Tibial artery (tissue), 4 donors: ENCODE measurements at regions not wholly inside any gene's neighbourhood (a gene's known extent, or its start where the extent isn't known, plus 50 kb on each side); places are given as distances from the start of the nearest gene placed in this dataset.

Experiments used
- DNase-seq, 2 donors: peaks; one replicate each; pipeline ENCODE4 v3.0.0-alpha.2; 2019
- H3K27ac ChIP-seq, 2 donors: fragments of 200-600 bp; sonication (generic) in 1 of 2; 1 replicate in 1 of 2; 2 replicates in 1 of 2; pipeline ENCODE4 v1.5.1; 2018 to 2019; ENCODE audit warnings: mild to moderate bottlenecking in 1 of 2
- H3K27me3 ChIP-seq, 2 donors: fragments of 200-600 bp; sonication (generic) in 1 of 2; one replicate each; pipeline versions ENCODE4 v1.5.1 to v1.6.0; 2016 to 2019
- H3K36me3 ChIP-seq, 3 donors: fragments of 200-600 bp; sonication (generic) in 2 of 3; one replicate each; pipeline ENCODE4 v1.5.1; 2016 to 2019; ENCODE audit warnings: mild to moderate bottlenecking in 2 of 3
- H3K4me1 ChIP-seq, 4 donors: fragments of 200-600 bp; sonication (generic) in 2 of 4; 1 replicate in 3 of 4; 2 replicates in 1 of 4; pipeline ENCODE4 v1.5.1; 2016 to 2019
- H3K4me3 ChIP-seq, 2 donors: fragments of 200-600 bp; sonication (generic) in 1 of 2; 1 replicate in 1 of 2; 2 replicates in 1 of 2; pipeline ENCODE4 v1.5.1; 2018 to 2019; ENCODE audit warnings: mild to moderate bottlenecking in 2 of 2
- H3K9me3 ChIP-seq, 3 donors: fragments of 200-600 bp; sonication (generic) in 1 of 3; one replicate each; pipeline ENCODE4 v1.5.1; 2016 to 2019
- CTCF ChIP-seq, 2 experiments: fragments of 200-600 bp in 1 of 2; fragments of 450-650 bp in 1 of 2; IDR thresholded peaks; one replicate each; pipeline ENCODE4 v1.5.1; 2017 to 2019; ENCODE audit warnings: antibody characterized with exemption in 2 of 2, mild to moderate bottlenecking in 1 of 2, moderate library complexity in 1 of 2
- intact Hi-C: fragments of 100-400 bp; cut with DNase I; formaldehyde crosslinking; loops from one replicate; pipeline ENCODE4 v1.15.0; 2023; ENCODE audit warnings: low total_unique reads

DNA sequence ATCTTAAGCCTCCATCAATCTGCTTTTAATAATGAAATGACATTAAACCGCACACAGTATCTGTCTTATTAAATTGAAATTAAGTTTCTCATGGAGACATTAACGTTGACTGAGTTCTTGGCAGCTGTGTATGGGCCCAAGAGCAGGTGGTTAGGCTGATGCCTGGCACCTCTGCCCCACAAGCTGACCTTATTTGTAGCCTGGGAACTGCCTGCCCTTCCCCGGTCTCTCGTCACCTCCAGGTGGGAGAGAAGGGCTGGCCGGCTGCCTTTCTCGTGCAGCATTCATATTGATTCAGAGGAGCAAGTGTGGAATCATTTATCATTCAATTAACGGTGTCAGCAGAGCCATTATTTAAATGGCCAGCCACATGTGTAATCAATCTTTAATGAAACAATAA is 53.0 kb upstream of the FCN1 start:
- no peaks in the 10 kb centered on the region for H3K4me1 ChIP-seq

GRCh38 chr9:134971196-134971595 is 53.5 kb upstream of the FCN1 start:
- no peak overlapping the region for H3K4me3 ChIP-seq
- no peaks in the 10 kb centered on the region for H3K4me1 ChIP-seq
- no peak for TF ChIP-seq CTCF (IDR thresholded peaks at IDR 0.05)
- peaks cover 0 to 65% of the 10 kb centered on the region in 2 donors for H3K27me3 ChIP-seq
- DNase-seq = peak; percentile 4 to 38
- intact Hi-C loops = no loop called here
- no peaks in the 10 kb centered on the region for H3K9me3 ChIP-seq
- H3K27ac ChIP-seq = no peak overlapping the region
- no peaks in the 10 kb centered on the region for H3K36me3 ChIP-seq

More for the DNA sequence above, 53.0 kb upstream of the FCN1 start:
- intact Hi-C loops = no loop called here
- DNase-seq = peak in 1 of 2 donors; percentile 39
- TF ChIP-seq CTCF (IDR thresholded peaks at IDR 0.05) = no peak
- H3K36me3 ChIP-seq = no peaks in the 10 kb centered on the region
- no peak overlapping the region for H3K4me3 ChIP-seq
- H3K27ac ChIP-seq = no peak overlapping the region
- peaks cover 0 to 69% of the 10 kb centered on the region in 2 donors for H3K27me3 ChIP-seq
- no peaks in the 10 kb centered on the region for H3K9me3 ChIP-seq

- Histone ChIP-seq H3K36me3 (no peaks in the 10 kb centered on the region), H3K9me3 (no peaks in the 10 kb centered on the region), H3K27me3 (peaks cover 0 to 60% of the 10 kb centered on the region in 2 donors), H3K4me3 (no peak overlapping the region), H3K27ac (no peak overlapping the region), H3K4me1 (no peaks in the 10 kb centered on the region)
- no peak for TF ChIP-seq CTCF (IDR thresholded peaks at IDR 0.05)
- intact Hi-C loops = no loop called here
- peak; percentile 3 to 41 for DNase-seq
Measured at GRCh38 chr9:134971696-134972095, 54.0 kb upstream of the FCN1 start.

- peak; percentile 5 to 31 for DNase-seq
- intact Hi-C loops = no loop called here
- TF ChIP-seq CTCF (IDR thresholded peaks at IDR 0.05) = no peak
- H3K27ac ChIP-seq = no peak overlapping the region
- H3K9me3 ChIP-seq = no peaks in the 10 kb centered on the region
- H3K27me3 ChIP-seq = peaks cover 0 to 55% of the 10 kb centered on the region in 2 donors
- no peaks in the 10 kb centered on the region for H3K36me3 ChIP-seq
- H3K4me3 ChIP-seq = no peak overlapping the region
- H3K4me1 ChIP-seq = no peaks in the 10 kb centered on the region
Measured at GRCh38 chr9:134972140-134972539, 54.4 kb upstream of the FCN1 start.

DNA sequence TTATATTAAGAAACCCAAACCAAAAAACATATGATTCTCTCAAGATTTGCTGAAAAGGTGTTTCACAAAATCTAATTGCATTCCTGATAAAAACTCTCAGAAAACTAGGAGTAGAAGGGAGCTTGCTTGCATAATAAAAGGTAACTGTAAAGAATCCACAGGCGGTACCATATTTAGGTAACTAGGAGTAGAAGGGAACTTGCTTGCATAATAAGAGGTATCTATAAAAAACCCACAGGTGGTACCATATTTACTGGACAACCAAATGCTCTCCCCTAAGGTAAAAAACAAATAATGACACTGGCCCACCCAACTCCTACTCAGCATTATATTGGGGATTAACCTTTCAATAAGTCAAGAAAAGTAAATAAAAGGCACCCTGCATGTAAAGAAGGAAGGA is 57.5 kb upstream of the FCN1 start:
- Histone ChIP-seq H3K36me3 (no peaks in the 10 kb centered on the region), H3K27ac (no peak overlapping the region), H3K4me3 (no peak overlapping the region), H3K27me3 (peaks cover 0 to 34% of the 10 kb centered on the region in 2 donors), H3K4me1 (no peaks in the 10 kb centered on the region), H3K9me3 (no peaks in the 10 kb centered on the region)
- DNase-seq = no peak
- no peak for TF ChIP-seq CTCF (IDR thresholded peaks at IDR 0.05)
- intact Hi-C loops = no loop called here

- no peaks in the 10 kb centered on the region for H3K9me3 ChIP-seq
- H3K27ac ChIP-seq = no peak overlapping the region
- no peak overlapping the region for H3K4me3 ChIP-seq
- H3K27me3 ChIP-seq = peaks cover 0 to 24% of the 10 kb centered on the region in 2 donors
- H3K36me3 ChIP-seq = no peaks in the 10 kb centered on the region
- intact Hi-C loops = no loop called here
- H3K4me1 ChIP-seq = no peaks in the 10 kb centered on the region
- no peak for TF ChIP-seq CTCF (IDR thresholded peaks at IDR 0.05)
- DNase-seq = no peak
Measured at GRCh38 chr9:134976403-134976802, 58.7 kb upstream of the FCN1 start.
